GM12878 (cell line): ENCODE measurements at regions not wholly inside any gene's neighbourhood (a gene's known extent, or its start where the extent isn't known, plus 50 kb on each side); places are given as distances from the start of the nearest gene placed in this dataset.

ENCODE experiments used
- ATAC-seq: fragments of 200-7000 bp; cut with Tn5 transposase; 3 replicates; pipeline ENCODE4 v1.9.1; 2020; ENCODE audit warnings: mild to moderate bottlenecking, moderate library complexity
- BruUV-seq: library from RNA; stranded (reverse); fragments of 400-500 nt; replicated peaks from 2 replicates; lab custom pipeline; 2021; lab: Mats Ljungman, UMichigan
- CTCF ChIA-PET: fragments of 300-600 bp; sonication (Branson Sonifier 250); formaldehyde crosslinking; extraction: SDS; loops from one replicate; lab custom pipeline; 2021; ENCODE audit warnings: inconsistent platforms; lab: Yijun Ruan, JAX
- POLR2A ChIA-PET: fragments of 350-600 bp; formaldehyde crosslinking; extraction: SDS; loops from one replicate; lab custom pipeline; 2021; ENCODE audit warnings: inconsistent platforms; lab: Charles Lee
- RAD21 ChIA-PET: fragments of 300-600 bp; sonication (Branson Sonifier 250); formaldehyde crosslinking; loops from one replicate; lab custom pipeline; 2023; ENCODE audit warnings: antibody characterized with exemption; ENCODE audit not compliant: unreplicated experiment; lab: Charles Lee
- SMC1A ChIA-PET: fragments of 300-600 bp; sonication (Branson Sonifier 250); formaldehyde crosslinking; loops from one replicate; lab custom pipeline; 2023; ENCODE audit not compliant: unreplicated experiment, uncharacterized antibody; lab: Charles Lee
- DNase-seq: peaks from one replicate; pipeline ENCODE4 v3.0.0-alpha.2; 2011; ENCODE audit warnings: low read depth, low spot score
- FAIRE-seq: peaks from 3 replicates; lab custom pipeline; 2011; peaks lifted over from hg19 to GRCh38; lab: Jason Lieb, UNC
- H2AFZ ChIP-seq: 2 replicates; pipeline ENCODE4 v1.6.0; 2011; ENCODE audit warnings: low read depth, low read length, control low read depth; ENCODE audit not compliant: control insufficient read depth
- H3K27ac ChIP-seq: 2 replicates; pipeline ENCODE4 v1.5.1; 2011; ENCODE audit warnings: control low read depth; ENCODE audit not compliant: control insufficient read depth, insufficient read depth
- H3K27me3 ChIP-seq, 2 experiments: replicated peaks in 1 of 2; 2 replicates each; pipeline versions ENCODE4 v1.6.0 to v1.6.1; 2011; ENCODE audit warnings: low read length in 1 of 2; ENCODE audit not compliant: control insufficient read depth in 2 of 2, insufficient read depth in 2 of 2
- H3K36me3 ChIP-seq, 2 experiments: 2 replicates each; pipeline ENCODE4 v1.5.1; 2011; ENCODE audit warnings: low read length in 1 of 2; ENCODE audit not compliant: control insufficient read depth in 2 of 2, insufficient read depth in 2 of 2
- H3K4me1 ChIP-seq: 2 replicates; pipeline ENCODE4 v1.6.1; 2011; ENCODE audit warnings: mild to moderate bottlenecking, low read length, moderate library complexity, mixed read lengths; ENCODE audit not compliant: control insufficient read depth, insufficient read depth
- H3K4me2 ChIP-seq: 2 replicates; pipeline ENCODE4 v1.6.0; 2011; ENCODE audit warnings: control low read depth; ENCODE audit not compliant: control insufficient read depth, insufficient read depth
- H3K4me3 ChIP-seq: fragments of 200-600 bp; sonication (generic); 2 replicates; pipeline ENCODE4 v1.5.1; 2016
- H3K79me2 ChIP-seq: 2 replicates; pipeline ENCODE4 v1.6.0; 2011; ENCODE audit warnings: low read length; ENCODE audit not compliant: control insufficient read depth, insufficient read depth
- H3K9ac ChIP-seq: 2 replicates; pipeline ENCODE4 v1.8.0; 2011; ENCODE audit warnings: low read length, control low read depth, mixed read lengths; ENCODE audit not compliant: control insufficient read depth, insufficient read depth
- H3K9me3 ChIP-seq: replicated peaks from 3 replicates; pipeline ENCODE4 v1.5.1; 2011; ENCODE audit warnings: mild to moderate bottlenecking, low read length; ENCODE audit not compliant: control insufficient read depth, insufficient read depth
- H4K20me1 ChIP-seq: 2 replicates; pipeline ENCODE4 v1.6.0; 2011; ENCODE audit not compliant: control insufficient read depth, insufficient read depth
- ETV6 ChIP-seq, 2 experiments: fragments of 450-650 bp in 1 of 2; IDR thresholded peaks in 1 of 2; conservative IDR thresholded peaks in 1 of 2; 2 replicates each; pipeline ENCODE4 v1.6.1; 2014; ENCODE audit warnings: antibody characterized with exemption in 1 of 2, borderline replicate concordance in 1 of 2, low read depth in 1 of 2, mild to moderate bottlenecking in 1 of 2, moderate library complexity in 1 of 2
- HDGF ChIP-seq: fragments of 450-650 bp; IDR thresholded peaks from 2 replicates; pipeline ENCODE4 v1.6.1; 2016; ENCODE audit warnings: antibody characterized with exemption
- KLF5 ChIP-seq: fragments of 450-650 bp; IDR thresholded peaks from 2 replicates; pipeline ENCODE4 v1.6.1; 2014; ENCODE audit warnings: mild to moderate bottlenecking; ENCODE audit not compliant: partially characterized antibody
- PAX8 ChIP-seq: fragments of 450-650 bp; IDR thresholded peaks from 2 replicates; pipeline ENCODE4 v1.6.1; 2017; ENCODE audit warnings: mild to moderate bottlenecking, moderate library complexity
- POU2F2 ChIP-seq: IDR thresholded peaks from 3 replicates; pipeline ENCODE4 v1.6.1; 2011; ENCODE audit warnings: low read depth, mild to moderate bottlenecking, low read length, borderline replicate concordance
- WGBS: methylation state at CpG from one replicate; pipeline ENCODE4 v1.1.6; 2016; ENCODE audit warnings: low lambda C conversion rate; ENCODE audit not compliant: insufficient replicate concordance, insufficient coverage; ENCODE audit errors: missing lambda C conversion rate; 5-methylcytosine and 5-hydroxymethylcytosine counted together
- in situ Hi-C: fragments of 300-500 bp; cut with MboI; formaldehyde crosslinking; loops from 9 replicates; pipeline ENCODE4 v1.14.3; 2018; ENCODE audit warnings: mixed read lengths
- intact Hi-C: fragments of 100-400 bp; cut with micrococcal nuclease; formaldehyde crosslinking; loops from one replicate; pipeline ENCODE4 v1.14.2; 2022; ENCODE audit not compliant: unreplicated experiment
- TF ChIP-seq, protein P1 (sequence below): IDR thresholded peaks from 2 replicates; pipeline ENCODE4 v1.6.1; 2012; ENCODE audit warnings: mild to moderate bottlenecking, low read depth, low read length
- TF ChIP-seq, protein P2 (sequence below): fragments of 450-650 bp; IDR thresholded peaks from 2 replicates; pipeline ENCODE4 v1.6.1; 2016; ENCODE audit warnings: mild to moderate bottlenecking

DNA sequence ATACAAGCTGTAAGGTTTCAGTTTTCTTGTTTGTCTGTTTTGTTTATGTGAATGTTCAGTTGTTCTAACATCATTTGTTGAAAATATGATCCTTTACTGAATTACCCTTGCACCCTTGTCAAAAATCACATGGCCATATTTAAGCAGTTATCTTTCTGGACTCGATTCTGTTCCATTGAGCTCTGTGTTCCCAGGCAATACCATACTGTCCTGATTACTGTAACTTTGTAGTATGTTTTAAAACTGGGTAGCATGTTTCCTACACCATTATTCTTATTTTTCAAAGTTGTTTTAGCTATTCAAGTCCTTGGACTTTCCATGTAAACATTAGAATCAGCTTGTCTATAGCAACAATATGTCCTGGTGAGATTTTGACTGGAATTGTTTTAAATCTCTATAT, 66.7 kb upstream of the PRSS3 start (continued):
- TF ChIP-seq, protein P1, sequence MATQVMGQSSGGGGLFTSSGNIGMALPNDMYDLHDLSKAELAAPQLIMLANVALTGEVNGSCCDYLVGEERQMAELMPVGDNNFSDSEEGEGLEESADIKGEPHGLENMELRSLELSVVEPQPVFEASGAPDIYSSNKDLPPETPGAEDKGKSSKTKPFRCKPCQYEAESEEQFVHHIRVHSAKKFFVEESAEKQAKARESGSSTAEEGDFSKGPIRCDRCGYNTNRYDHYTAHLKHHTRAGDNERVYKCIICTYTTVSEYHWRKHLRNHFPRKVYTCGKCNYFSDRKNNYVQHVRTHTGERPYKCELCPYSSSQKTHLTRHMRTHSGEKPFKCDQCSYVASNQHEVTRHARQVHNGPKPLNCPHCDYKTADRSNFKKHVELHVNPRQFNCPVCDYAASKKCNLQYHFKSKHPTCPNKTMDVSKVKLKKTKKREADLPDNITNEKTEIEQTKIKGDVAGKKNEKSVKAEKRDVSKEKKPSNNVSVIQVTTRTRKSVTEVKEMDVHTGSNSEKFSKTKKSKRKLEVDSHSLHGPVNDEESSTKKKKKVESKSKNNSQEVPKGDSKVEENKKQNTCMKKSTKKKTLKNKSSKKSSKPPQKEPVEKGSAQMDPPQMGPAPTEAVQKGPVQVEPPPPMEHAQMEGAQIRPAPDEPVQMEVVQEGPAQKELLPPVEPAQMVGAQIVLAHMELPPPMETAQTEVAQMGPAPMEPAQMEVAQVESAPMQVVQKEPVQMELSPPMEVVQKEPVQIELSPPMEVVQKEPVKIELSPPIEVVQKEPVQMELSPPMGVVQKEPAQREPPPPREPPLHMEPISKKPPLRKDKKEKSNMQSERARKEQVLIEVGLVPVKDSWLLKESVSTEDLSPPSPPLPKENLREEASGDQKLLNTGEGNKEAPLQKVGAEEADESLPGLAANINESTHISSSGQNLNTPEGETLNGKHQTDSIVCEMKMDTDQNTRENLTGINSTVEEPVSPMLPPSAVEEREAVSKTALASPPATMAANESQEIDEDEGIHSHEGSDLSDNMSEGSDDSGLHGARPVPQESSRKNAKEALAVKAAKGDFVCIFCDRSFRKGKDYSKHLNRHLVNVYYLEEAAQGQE: no peak
- TF ChIP-seq KLF5 (no peak), PAX8 (no peak), HDGF (no peak), ETV6 (conservative IDR thresholded peaks at IDR 0.05 in 1 of 2, IDR thresholded peaks at IDR 0.05 in 1 of 2; ENCODE audit: borderline replicate concordance in 1 of 2, low read depth in 1 of 2) (no peak)
- TF ChIP-seq, protein P2, sequence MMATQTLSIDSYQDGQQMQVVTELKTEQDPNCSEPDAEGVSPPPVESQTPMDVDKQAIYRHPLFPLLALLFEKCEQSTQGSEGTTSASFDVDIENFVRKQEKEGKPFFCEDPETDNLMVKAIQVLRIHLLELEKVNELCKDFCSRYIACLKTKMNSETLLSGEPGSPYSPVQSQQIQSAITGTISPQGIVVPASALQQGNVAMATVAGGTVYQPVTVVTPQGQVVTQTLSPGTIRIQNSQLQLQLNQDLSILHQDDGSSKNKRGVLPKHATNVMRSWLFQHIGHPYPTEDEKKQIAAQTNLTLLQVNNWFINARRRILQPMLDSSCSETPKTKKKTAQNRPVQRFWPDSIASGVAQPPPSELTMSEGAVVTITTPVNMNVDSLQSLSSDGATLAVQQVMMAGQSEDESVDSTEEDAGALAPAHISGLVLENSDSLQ: no peak

GRCh38 chr9:33731142-33731541, 64.2 kb upstream of the PRSS3 start:
- Histone ChIP-seq H3K9ac (no peak overlapping the region), H3K4me1 (no peaks in the 10 kb centered on the region), H3K27ac (no peak overlapping the region), H3K79me2 (no peaks in the 10 kb centered on the region), H4K20me1 (no peaks in the 10 kb centered on the region), H3K4me2 (no peak overlapping the region), H3K36me3 (no peaks in the 10 kb centered on the region), H3K9me3 (no peaks in the 10 kb centered on the region), H3K27me3 (no peaks in the 10 kb centered on the region; a peak in 1 of 4 replicates), H2AFZ (no peak overlapping the region), H3K4me3 (no peak overlapping the region)
- DNase-seq (no peak), ATAC-seq (no peak), FAIRE-seq (no peak)
- POLR2A ChIA-PET: no interaction called here
- no TSS peak for BruUV-seq
- no peak for TF ChIP-seq POU2F2
- TF ChIP-seq, protein P2: 0 out of 2 replicates have a peak, but pooled peaks have one; percentile 29
- SMC1A ChIA-PET: interaction anchor here (0.9 to 1.4 kb wide), 2 partner anchors 8 to 107 kb away, joined by 3 to 5 read pairs; no protein-coding TSS in a partner anchor
- intact Hi-C loops (no loop called here), in situ Hi-C loops (no loop called here)
- 17% methylated on average over 4 of the region's 4 CpGs for WGBS
- CTCF ChIA-PET: interaction anchor here (1.1 to 2.1 kb wide), 3 partner anchors 8 to 107 kb away, joined by 3 to 9 read pairs (median 4); no protein-coding TSS in a partner anchor
- RAD21 ChIA-PET: no interaction called here
